Thoracic aorta (tissue), 2 donors: ENCODE measurements at regions not wholly inside any gene's neighbourhood (a gene's known extent, or its start where the extent isn't known, plus 50 kb on each side); places are given as distances from the start of the nearest gene placed in this dataset.
A peak's percentile ranks its signal among the peaks of the same experiment; 100 is the strongest.
"Not testable (repeated sequence)": the region's sequence is repeated elsewhere in the genome, so short reads cannot be mapped to it uniquely, and the experiment has no call there.

Source experiments
- ATAC-seq: fragments of 150-250 bp; one replicate; pipeline ENCODE4 v1.8.0; 2017; ENCODE audit warnings: low read depth; ENCODE audit not compliant: insufficient number of reproducible peaks, low FRiP score
- DNase-seq: peaks from one replicate; pipeline ENCODE4 v3.0.0-alpha.2; 2020; ENCODE audit warnings: low spot score
- H3K27ac ChIP-seq, 2 donors: fragments of 200-600 bp; sonication (generic); 1 replicate in 1 of 2; 2 replicates in 1 of 2; pipeline ENCODE4 v1.5.1; 2016; ENCODE audit warnings: mild to moderate bottlenecking in 2 of 2, moderate library complexity in 2 of 2
- H3K27me3 ChIP-seq: fragments of 200-600 bp; sonication (generic); replicated peaks from 2 replicates; pipeline ENCODE4 v1.6.0; 2016; ENCODE audit warnings: mild to moderate bottlenecking; ENCODE audit not compliant: insufficient read depth
- H3K36me3 ChIP-seq: fragments of 200-600 bp; sonication (generic); one replicate; pipeline ENCODE4 v1.5.1; 2016
- H3K4me1 ChIP-seq, 2 donors: fragments of 200-600 bp; sonication (generic); 1 replicate in 1 of 2; 2 replicates in 1 of 2; pipeline versions ENCODE4 v1.5.1 to v1.6.0; 2016; ENCODE audit warnings: low read depth in 2 of 2, mild to moderate bottlenecking in 1 of 2; ENCODE audit not compliant: control insufficient read depth in 1 of 2
- H3K4me3 ChIP-seq: fragments of 200-600 bp; sonication (generic); 2 replicates; pipeline ENCODE4 v1.5.1; 2016; ENCODE audit warnings: mild to moderate bottlenecking
- H3K9me3 ChIP-seq: fragments of 200-600 bp; sonication (generic); 2 replicates; pipeline ENCODE4 v1.5.1; 2016
- TF ChIP-seq, protein P1 (sequence below): fragments of 200-600 bp; sonication (generic); IDR thresholded peaks from one replicate; pipeline ENCODE4 v1.5.1; 2019; ENCODE audit warnings: antibody characterized with exemption

DNA sequence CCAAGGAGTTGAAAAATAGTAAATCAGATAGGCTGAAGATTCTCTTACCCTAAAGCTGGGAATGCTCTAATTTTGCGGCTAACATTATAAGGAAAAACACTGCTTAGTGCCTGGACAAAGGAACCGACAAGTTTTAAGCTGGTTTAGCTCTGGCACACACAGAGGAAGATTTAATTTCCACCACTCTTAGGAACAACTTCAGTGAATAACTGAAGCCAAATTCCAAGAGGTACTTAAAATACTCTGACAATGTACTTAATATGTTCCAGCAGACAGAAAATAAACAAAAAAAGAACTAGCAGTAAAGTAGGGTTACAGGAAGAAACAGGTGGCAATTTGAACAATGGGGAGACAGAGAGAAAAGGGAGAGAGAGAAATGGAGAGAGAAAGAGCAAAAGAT, 340.8 kb upstream of the NDST4 start:
- no peak for ATAC-seq
- no peaks in the 10 kb centered on the region for H3K27me3 ChIP-seq
- H3K36me3 ChIP-seq = no peaks in the 10 kb centered on the region
- TF ChIP-seq, protein P1, sequence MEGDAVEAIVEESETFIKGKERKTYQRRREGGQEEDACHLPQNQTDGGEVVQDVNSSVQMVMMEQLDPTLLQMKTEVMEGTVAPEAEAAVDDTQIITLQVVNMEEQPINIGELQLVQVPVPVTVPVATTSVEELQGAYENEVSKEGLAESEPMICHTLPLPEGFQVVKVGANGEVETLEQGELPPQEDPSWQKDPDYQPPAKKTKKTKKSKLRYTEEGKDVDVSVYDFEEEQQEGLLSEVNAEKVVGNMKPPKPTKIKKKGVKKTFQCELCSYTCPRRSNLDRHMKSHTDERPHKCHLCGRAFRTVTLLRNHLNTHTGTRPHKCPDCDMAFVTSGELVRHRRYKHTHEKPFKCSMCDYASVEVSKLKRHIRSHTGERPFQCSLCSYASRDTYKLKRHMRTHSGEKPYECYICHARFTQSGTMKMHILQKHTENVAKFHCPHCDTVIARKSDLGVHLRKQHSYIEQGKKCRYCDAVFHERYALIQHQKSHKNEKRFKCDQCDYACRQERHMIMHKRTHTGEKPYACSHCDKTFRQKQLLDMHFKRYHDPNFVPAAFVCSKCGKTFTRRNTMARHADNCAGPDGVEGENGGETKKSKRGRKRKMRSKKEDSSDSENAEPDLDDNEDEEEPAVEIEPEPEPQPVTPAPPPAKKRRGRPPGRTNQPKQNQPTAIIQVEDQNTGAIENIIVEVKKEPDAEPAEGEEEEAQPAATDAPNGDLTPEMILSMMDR = no peak
- H3K9me3 ChIP-seq = no peaks in the 10 kb centered on the region
- no peak overlapping the region for H3K4me3 ChIP-seq
- DNase-seq = no peak
- peak overlapping the region; percentile 10 to 59 for H3K27ac ChIP-seq
- H3K4me1 ChIP-seq = peaks cover 5 to 30% of the 10 kb centered on the region in 2 donors

DNA sequence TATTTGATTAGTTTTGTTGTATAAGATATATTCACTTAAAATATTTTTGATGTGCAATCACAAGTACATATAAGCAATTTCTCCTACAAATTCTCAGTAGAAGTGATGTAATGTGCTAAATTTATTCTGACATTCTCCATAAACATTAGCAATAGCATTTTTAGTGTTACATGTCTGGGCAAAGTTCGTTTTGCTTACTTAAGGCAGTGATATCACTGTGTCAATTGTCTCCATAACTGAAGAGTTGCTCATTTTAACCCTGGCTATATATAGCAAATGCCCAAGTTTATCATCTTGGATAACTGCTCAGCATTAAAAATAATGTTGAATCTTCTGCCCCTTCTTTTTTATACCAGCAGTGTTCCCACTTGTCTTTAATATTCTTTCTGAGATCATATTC, 340.0 kb upstream of the NDST4 start:
- TF ChIP-seq, protein P1 = no peak
- DNase-seq = no peak
- Histone ChIP-seq H3K27ac (peak overlapping the region; percentile 10 to 59), H3K4me3 (no peak overlapping the region), H3K9me3 (no peaks in the 10 kb centered on the region), H3K27me3 (no peaks in the 10 kb centered on the region), H3K4me1 (peaks cover 5 to 30% of the 10 kb centered on the region in 2 donors), H3K36me3 (no peaks in the 10 kb centered on the region)
- ATAC-seq = no peak

DNA sequence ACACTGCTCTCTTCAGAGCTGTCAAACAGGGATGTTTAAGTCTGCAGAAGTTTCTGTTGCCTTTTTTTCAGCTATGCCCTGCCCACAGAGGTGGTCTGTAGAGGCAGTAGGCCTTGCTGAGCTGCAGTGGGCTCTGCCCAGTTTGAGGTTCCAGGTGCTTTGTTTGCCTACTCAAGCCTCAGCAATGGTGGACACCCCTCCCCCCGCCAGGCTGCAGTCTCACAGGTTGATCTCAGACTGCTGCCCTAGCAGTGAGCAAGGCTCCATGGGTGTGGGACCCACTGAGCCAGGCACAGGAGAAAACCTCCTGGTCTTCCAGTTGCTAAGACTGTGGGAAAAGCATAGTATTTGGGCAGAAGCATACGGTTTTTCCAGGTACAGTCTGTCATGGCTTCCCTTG, 338.8 kb upstream of the NDST4 start:
- not testable (repeated sequence) for ATAC-seq, DNase-seq

DNA sequence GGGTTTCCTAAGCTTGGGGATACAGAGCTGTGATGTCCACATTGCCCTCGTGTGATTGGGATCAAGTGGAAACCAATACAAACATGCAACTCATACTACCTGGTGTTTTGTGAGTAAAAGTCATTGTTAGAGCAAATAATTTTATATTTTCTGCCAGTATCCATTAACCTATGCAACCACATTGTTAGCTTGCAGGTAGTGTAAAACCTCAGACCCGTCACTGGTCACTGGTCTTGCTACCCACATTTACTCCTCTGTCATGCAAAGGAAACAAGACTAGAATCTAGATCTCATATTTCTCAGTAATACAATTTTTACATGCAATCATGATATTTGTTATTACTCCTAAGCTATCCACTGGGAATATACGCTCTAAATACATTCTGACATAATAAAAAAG, 324.3 kb upstream of the NDST4 start:
- TF ChIP-seq, protein P1 = no peak
- no peak overlapping the region for H3K27ac ChIP-seq
- H3K4me1 ChIP-seq = no peaks in the 10 kb centered on the region
- no peaks in the 10 kb centered on the region for H3K36me3 ChIP-seq
- ATAC-seq (no peak), DNase-seq (no peak)
- H3K4me3 ChIP-seq = no peak overlapping the region
- H3K9me3 ChIP-seq = no peaks in the 10 kb centered on the region
- H3K27me3 ChIP-seq = no peaks in the 10 kb centered on the region

More for the DNA sequence above, 338.8 kb upstream of the NDST4 start:
- not testable (repeated sequence) for H3K9me3 ChIP-seq, H3K4me3 ChIP-seq, H3K27ac ChIP-seq, H3K27me3 ChIP-seq, H3K36me3 ChIP-seq
- H3K4me1 ChIP-seq = peaks cover 5 to 30% of the 10 kb centered on the region in 2 donors

DNA sequence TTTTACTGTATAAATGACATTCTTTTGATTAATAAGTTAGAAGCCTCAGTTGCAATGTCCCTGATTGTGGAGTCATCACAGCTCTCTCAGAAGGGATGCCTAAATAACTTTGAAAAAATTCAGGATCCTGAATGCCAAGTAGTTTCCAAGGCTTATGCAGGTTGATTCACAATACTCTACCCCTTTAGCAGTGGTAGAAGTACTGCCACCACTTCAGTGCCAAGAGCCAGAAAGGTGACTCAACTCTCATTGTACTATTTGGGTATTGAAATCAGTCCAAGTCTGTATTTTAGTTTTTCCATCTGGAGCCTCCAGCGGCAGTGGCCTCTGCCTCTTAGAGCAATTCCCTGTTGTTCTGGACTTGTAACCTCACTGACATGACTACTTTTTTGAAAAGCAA, 320.1 kb upstream of the NDST4 start:
- no peaks in the 10 kb centered on the region for H3K27me3 ChIP-seq
- no peak for DNase-seq
- no peaks in the 10 kb centered on the region for H3K4me1 ChIP-seq
- no peaks in the 10 kb centered on the region for H3K36me3 ChIP-seq
- no peaks in the 10 kb centered on the region for H3K9me3 ChIP-seq
- H3K27ac ChIP-seq = no peak overlapping the region
- H3K4me3 ChIP-seq = no peak overlapping the region
- TF ChIP-seq, protein P1 = no peak
- ATAC-seq = no peak

DNA sequence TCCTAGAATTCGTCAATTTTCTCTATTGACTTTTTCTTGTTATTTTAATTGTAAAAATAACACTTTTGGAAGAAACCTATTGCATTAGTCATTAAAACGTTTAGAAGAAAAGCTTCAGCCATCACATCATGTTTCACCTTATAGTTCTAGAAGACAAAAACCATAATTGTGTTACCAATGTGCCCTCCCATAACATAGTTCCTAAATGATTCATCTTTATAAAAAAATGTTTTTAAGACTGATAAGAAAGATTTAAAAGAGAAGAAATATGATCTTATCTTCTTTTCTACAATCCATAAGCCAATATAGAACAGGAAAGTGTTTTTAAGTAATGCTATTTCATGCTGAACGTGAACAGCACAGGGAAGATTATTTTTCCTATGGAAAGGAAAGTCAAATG, 316.6 kb upstream of the NDST4 start:
- TF ChIP-seq, protein P1 = no peak
- Histone ChIP-seq H3K9me3 (no peaks in the 10 kb centered on the region), H3K27ac (no peak overlapping the region), H3K27me3 (no peaks in the 10 kb centered on the region), H3K4me1 (no peaks in the 10 kb centered on the region), H3K4me3 (no peak overlapping the region), H3K36me3 (no peaks in the 10 kb centered on the region)
- ATAC-seq (no peak), DNase-seq (no peak)
